PC-3 (cell line): ENCODE measurements at regions not wholly inside any gene's neighbourhood (a gene's known extent, or its start where the extent isn't known, plus 50 kb on each side); places are given as distances from the start of the nearest gene placed in this dataset.

ENCODE experiments used
- ATAC-seq: fragments of 200-7000 bp; cut with Tn5 transposase; 2 replicates; pipeline ENCODE4 v1.9.1; 2020; ENCODE audit warnings: mild to moderate bottlenecking, moderate library complexity
- BruUV-seq: library from RNA; stranded (reverse); fragments of 400-500 nt; replicated peaks from 2 replicates; lab custom pipeline; 2021; lab: Mats Ljungman, UMichigan
- CTCF ChIA-PET: fragments of 300-600 bp; sonication (Branson Sonifier 250); formaldehyde crosslinking; loops from one replicate; lab custom pipeline; 2022; ENCODE audit warnings: antibody characterized with exemption; lab: Charles Lee
- POLR2A ChIA-PET: fragments of 300-600 bp; sonication (Branson Sonifier 250); formaldehyde crosslinking; loops from one replicate; lab custom pipeline; 2022; ENCODE audit warnings: antibody characterized with exemption; ENCODE audit not compliant: unreplicated experiment; lab: Charles Lee
- DNase-seq: peaks from one replicate; pipeline ENCODE4 v3.0.0-alpha.2; 2015
- H2AFZ ChIP-seq: fragments of 300-600 bp; sonication (generic); 2 replicates; pipeline ENCODE4 v1.6.0; 2016; ENCODE audit warnings: antibody characterized with exemption, low read length
- H3F3A ChIP-seq: fragments of 300-600 bp; sonication (generic); one replicate; pipeline ENCODE4 v1.6.0; 2017; ENCODE audit warnings: antibody characterized with exemption, low read length, control low read depth, mild to moderate bottlenecking; ENCODE audit not compliant: unreplicated experiment
- H3K27ac ChIP-seq: fragments of 300-600 bp; sonication (generic); 2 replicates; pipeline ENCODE4 v1.5.1; 2016; ENCODE audit warnings: mild to moderate bottlenecking, low read length
- H3K27me3 ChIP-seq: fragments of 300-600 bp; sonication (generic); 2 replicates; pipeline ENCODE4 v1.6.1; 2016; ENCODE audit warnings: low read length, mixed read lengths
- H3K36me3 ChIP-seq: fragments of 300-600 bp; sonication (generic); 2 replicates; pipeline ENCODE4 v1.6.1; 2016; ENCODE audit warnings: low read depth, mixed run types, low read length, mixed read lengths
- H3K4me1 ChIP-seq: fragments of 300-600 bp; sonication (generic); 2 replicates; pipeline ENCODE4 v1.5.1; 2016; ENCODE audit warnings: low read length; ENCODE audit not compliant: insufficient read depth
- H3K4me2 ChIP-seq: fragments of 300-600 bp; sonication (generic); 2 replicates; pipeline ENCODE4 v1.6.0; 2016; ENCODE audit warnings: low read length
- H3K4me3 ChIP-seq: fragments of 300-600 bp; sonication (generic); 2 replicates; pipeline ENCODE4 v1.5.1; 2016; ENCODE audit warnings: mild to moderate bottlenecking, low read length, mixed read lengths
- H3K79me2 ChIP-seq: fragments of 300-600 bp; sonication (generic); 2 replicates; pipeline ENCODE4 v1.6.1; 2017; ENCODE audit warnings: low read length, mixed read lengths
- H3K9ac ChIP-seq: fragments of 300-600 bp; sonication (generic); 2 replicates; pipeline ENCODE4 v1.6.0; 2016; ENCODE audit warnings: mild to moderate bottlenecking, low read length
- H3K9me2 ChIP-seq: fragments of 300-600 bp; sonication (generic); replicated peaks from 2 replicates; pipeline ENCODE4 v1.6.1; 2016; ENCODE audit warnings: mixed run types, low read length, mixed read lengths
- H3K9me3 ChIP-seq: fragments of 300-600 bp; sonication (generic); 2 replicates; pipeline ENCODE4 v1.6.1; 2016; ENCODE audit warnings: low read length, mixed read lengths
- H4K20me1 ChIP-seq: fragments of 300-600 bp; sonication (generic); 2 replicates; pipeline ENCODE4 v1.6.1; 2016; ENCODE audit warnings: low read length, mixed read lengths
- CTCF ChIP-seq: fragments of 300-600 bp; sonication (generic); conservative IDR thresholded peaks from 2 replicates; pipeline ENCODE4 v1.5.1; 2017; ENCODE audit warnings: antibody characterized with exemption, low read depth, mild to moderate bottlenecking, low read length
- EZH2 ChIP-seq: fragments of 300-600 bp; sonication (generic); IDR thresholded peaks from one replicate; pipeline ENCODE4 v1.6.1; 2017; ENCODE audit warnings: antibody characterized with exemption, mild to moderate bottlenecking, low read length; ENCODE audit not compliant: unreplicated experiment
- EZH2phosphoT487 ChIP-seq: fragments of 300-600 bp; sonication (generic); IDR thresholded peaks from 2 replicates; pipeline ENCODE4 v1.6.1; 2018; ENCODE audit warnings: mild to moderate bottlenecking, antibody characterized with exemption, low read length, borderline replicate concordance
- intact Hi-C: fragments of 100-400 bp; cut with micrococcal nuclease; formaldehyde crosslinking; loops from 2 replicates; pipeline ENCODE4 v1.9.0; 2023

DNA sequence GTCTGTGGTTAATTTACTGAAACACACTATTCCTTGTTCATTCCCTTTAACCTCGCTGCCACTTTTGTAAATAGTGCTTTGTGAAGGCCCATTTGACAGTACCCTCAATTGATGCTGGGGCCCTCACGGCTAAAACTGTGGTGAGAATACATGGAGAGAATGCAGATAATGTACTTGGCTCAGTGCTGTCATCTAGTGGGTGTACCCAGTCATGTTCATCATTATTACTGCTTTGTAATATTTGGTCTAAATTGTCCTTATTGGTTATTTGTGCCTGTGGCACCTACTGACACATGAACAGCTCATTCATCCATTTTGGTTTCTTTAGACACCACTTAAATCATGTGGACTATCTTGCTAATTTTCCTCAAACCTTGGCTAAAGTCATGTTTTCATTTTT lies 543.6 kb downstream of the EDEM1 start:
- TF ChIP-seq EZH2 = no peak
- no peak for TF ChIP-seq EZH2phosphoT487
- peak; percentile 57 for TF ChIP-seq CTCF
- Histone ChIP-seq H3F3A (no peaks in the 10 kb centered on the region), H3K36me3 (no peaks in the 10 kb centered on the region), H3K27me3 (no peaks in the 10 kb centered on the region), H4K20me1 (no peaks in the 10 kb centered on the region), H3K4me1 (no peaks in the 10 kb centered on the region), H3K9me2 (no peaks in the 10 kb centered on the region), H3K27ac (no peak overlapping the region), H3K9ac (no peak overlapping the region), H3K4me2 (no peak overlapping the region), H2AFZ (no peak overlapping the region), H3K4me3 (no peak overlapping the region), H3K9me3 (no peaks in the 10 kb centered on the region), H3K79me2 (no peaks in the 10 kb centered on the region)
- intact Hi-C loops = no loop called here
- no TSS peak for BruUV-seq
- POLR2A ChIA-PET = no interaction called here
- ATAC-seq = no peak
- CTCF ChIA-PET = no interaction called here
- DNase-seq = peak; percentile 28

- Histone ChIP-seq H3K79me2 (no peaks in the 10 kb centered on the region), H3F3A (no peaks in the 10 kb centered on the region), H3K36me3 (no peaks in the 10 kb centered on the region), H3K9ac (no peak overlapping the region), H3K9me2 (no peaks in the 10 kb centered on the region), H3K27me3 (no peaks in the 10 kb centered on the region), H4K20me1 (no peaks in the 10 kb centered on the region), H3K4me3 (no peak overlapping the region), H2AFZ (no peak overlapping the region), H3K4me1 (no peaks in the 10 kb centered on the region), H3K9me3 (no peaks in the 10 kb centered on the region), H3K27ac (no peak overlapping the region), H3K4me2 (no peak overlapping the region)
- no TSS peak for BruUV-seq
- TF ChIP-seq EZH2 (no peak), CTCF (no peak), EZH2phosphoT487 (no peak)
- ChIA-PET POLR2A (no interaction called here), CTCF (no interaction called here)
- intact Hi-C loops = no loop called here
- ATAC-seq = no peak
- DNase-seq = no peak
These were observed 544.6 kb downstream of the EDEM1 start for GRCh38 chr3:5732081-5732480.

DNA sequence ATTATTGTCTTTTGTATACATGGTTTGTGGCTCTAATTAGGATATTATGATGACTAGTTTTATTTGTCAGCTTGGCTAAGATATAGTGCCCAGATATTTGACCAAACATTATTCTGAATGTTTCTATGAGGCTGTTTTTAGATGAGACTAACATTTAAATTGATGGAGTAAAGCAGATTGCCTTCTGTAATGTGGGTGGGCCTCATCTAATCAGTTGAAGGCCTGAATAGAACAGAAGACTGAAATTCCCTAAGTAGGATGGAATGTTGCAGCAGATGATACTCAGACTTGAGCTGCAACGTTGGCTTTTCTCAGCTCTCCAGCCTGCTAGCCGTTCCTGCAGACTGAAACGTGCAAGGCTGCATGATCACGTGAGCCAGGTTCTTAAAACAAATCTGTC lies 546.5 kb downstream of the EDEM1 start:
- Histone ChIP-seq H2AFZ (no peak overlapping the region), H3K4me1 (no peaks in the 10 kb centered on the region), H3K9me3 (no peaks in the 10 kb centered on the region), H3K36me3 (no peaks in the 10 kb centered on the region), H3K27me3 (no peaks in the 10 kb centered on the region), H3K9ac (no peak overlapping the region), H4K20me1 (no peaks in the 10 kb centered on the region), H3K9me2 (no peaks in the 10 kb centered on the region), H3K4me3 (no peak overlapping the region), H3K79me2 (no peaks in the 10 kb centered on the region), H3K27ac (no peak overlapping the region), H3F3A (no peaks in the 10 kb centered on the region), H3K4me2 (no peak overlapping the region)
- TF ChIP-seq EZH2 (no peak), EZH2phosphoT487 (no peak), CTCF (no peak)
- ChIA-PET POLR2A (no interaction called here), CTCF (no interaction called here)
- BruUV-seq = no TSS peak
- intact Hi-C loops = no loop called here
- no peak for ATAC-seq
- no peak for DNase-seq
